ENCODE measurements at regions not wholly inside any gene's neighbourhood (a gene's known extent, or its start where the extent isn't known, plus 50 kb on each side); places are given as distances from the start of the nearest gene placed in this dataset.
"Not testable (repeated sequence)": the region's sequence is repeated elsewhere in the genome, so short reads cannot be mapped to it uniquely, and the experiment has no call there.

DNA sequence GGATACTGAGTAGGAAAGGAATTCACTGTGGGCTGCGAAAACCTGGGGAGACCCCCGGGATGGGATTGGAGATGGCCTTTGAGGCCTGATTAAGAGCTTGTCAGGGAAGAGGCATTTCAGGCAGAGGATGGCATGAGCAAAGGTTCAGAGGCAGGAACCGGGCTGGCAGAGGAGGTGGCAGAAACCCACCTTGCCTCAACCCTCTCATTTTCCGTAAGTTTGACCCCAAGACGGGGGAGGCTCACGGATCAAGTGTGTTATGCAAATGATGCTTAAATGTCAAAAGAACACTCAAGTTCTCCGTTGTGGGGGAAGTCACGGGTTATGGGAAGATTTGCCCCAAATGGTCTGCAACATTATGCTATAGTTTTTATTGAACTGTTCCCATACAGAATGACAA lies 88.3 kb downstream of the MYCN start:
- DNase-seq (ENCODE audit: low read depth, low spot score), result no peak
- TF ChIP-seq YY1 (IDR thresholded peaks at IDR 0.05; ENCODE audit: insufficient read depth, insufficient read length), result no peak
- TF ChIP-seq SUZ12 (IDR thresholded peaks at IDR 0.05; ENCODE audit: extremely low read depth, insufficient read depth, insufficient read length), result no peak
- no peak for TF ChIP-seq ZNF274 (IDR thresholded peaks at IDR 0.05; ENCODE audit: low read depth, low read length)
- no peaks in the 10 kb centered on the region for H3K36me3 ChIP-seq (ENCODE audit: insufficient read depth, insufficient read length, low read length)
- no peaks in the 10 kb centered on the region for H3K27me3 ChIP-seq (ENCODE audit: insufficient read depth, insufficient read length)
- no peak overlapping the region for H3K9ac ChIP-seq (ENCODE audit: insufficient read length, low read depth)
- H3K4me1 ChIP-seq (ENCODE audit: insufficient read depth, insufficient read length), result no peaks in the 10 kb centered on the region
- H3K4me3 ChIP-seq (ENCODE audit: insufficient read length, low read depth), result no peak overlapping the region
- H3K9me3 ChIP-seq (ENCODE audit: insufficient read depth, low read length), result no peaks in the 10 kb centered on the region

DNA sequence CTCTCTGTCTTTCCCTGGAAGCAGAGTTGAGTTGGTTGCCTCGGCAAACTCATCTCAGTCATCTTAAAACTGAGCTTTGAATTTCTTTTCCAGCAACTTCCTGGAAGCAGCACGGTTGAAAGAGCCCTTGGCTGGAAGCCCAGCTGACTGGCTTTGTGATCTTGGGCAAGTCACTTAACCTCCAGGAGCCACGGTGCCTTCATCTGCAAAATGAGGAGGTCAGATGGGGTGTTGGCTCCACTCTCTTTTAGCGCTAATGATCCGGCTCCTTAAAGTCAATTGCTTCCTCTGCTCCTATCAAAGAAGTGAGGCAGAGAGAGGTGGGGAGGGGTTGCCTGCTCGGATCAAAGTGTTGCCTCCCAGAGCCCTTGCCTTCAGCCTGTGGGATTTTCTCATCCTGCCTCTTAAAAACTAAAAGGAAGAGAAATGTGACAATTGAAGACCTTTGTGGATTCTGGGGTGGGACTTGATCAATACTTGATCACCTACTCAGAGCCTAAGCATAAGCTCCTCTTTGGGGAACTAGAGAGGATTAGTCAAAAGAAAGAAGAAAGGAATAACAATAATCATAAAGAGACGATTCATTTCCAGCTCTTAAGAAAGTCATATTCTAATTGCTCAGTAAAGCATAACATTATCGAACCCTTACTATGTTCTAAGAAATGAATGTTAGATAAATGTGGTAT lies 86.6 kb downstream of the MYCN start:
- no peak for DNase-seq (ENCODE audit: low read depth, low spot score)
- no peaks in the 10 kb centered on the region for H3K4me1 ChIP-seq (ENCODE audit: insufficient read depth, insufficient read length)
- no peak overlapping the region for H3K9ac ChIP-seq (ENCODE audit: insufficient read length, low read depth)
- no peak overlapping the region for H3K4me3 ChIP-seq (ENCODE audit: insufficient read length, low read depth)
- H3K27me3 ChIP-seq (ENCODE audit: insufficient read depth, insufficient read length), result no peaks in the 10 kb centered on the region
- TF ChIP-seq SUZ12 (IDR thresholded peaks at IDR 0.05; ENCODE audit: extremely low read depth, insufficient read depth, insufficient read length) (no peak), YY1 (IDR thresholded peaks at IDR 0.05; ENCODE audit: insufficient read depth, insufficient read length) (no peak), ZNF274 (IDR thresholded peaks at IDR 0.05; ENCODE audit: low read depth, low read length) (no peak)
- no peaks in the 10 kb centered on the region for H3K36me3 ChIP-seq (ENCODE audit: insufficient read depth, insufficient read length, low read length)
- no peaks in the 10 kb centered on the region for H3K9me3 ChIP-seq (ENCODE audit: insufficient read depth, low read length)

DNA sequence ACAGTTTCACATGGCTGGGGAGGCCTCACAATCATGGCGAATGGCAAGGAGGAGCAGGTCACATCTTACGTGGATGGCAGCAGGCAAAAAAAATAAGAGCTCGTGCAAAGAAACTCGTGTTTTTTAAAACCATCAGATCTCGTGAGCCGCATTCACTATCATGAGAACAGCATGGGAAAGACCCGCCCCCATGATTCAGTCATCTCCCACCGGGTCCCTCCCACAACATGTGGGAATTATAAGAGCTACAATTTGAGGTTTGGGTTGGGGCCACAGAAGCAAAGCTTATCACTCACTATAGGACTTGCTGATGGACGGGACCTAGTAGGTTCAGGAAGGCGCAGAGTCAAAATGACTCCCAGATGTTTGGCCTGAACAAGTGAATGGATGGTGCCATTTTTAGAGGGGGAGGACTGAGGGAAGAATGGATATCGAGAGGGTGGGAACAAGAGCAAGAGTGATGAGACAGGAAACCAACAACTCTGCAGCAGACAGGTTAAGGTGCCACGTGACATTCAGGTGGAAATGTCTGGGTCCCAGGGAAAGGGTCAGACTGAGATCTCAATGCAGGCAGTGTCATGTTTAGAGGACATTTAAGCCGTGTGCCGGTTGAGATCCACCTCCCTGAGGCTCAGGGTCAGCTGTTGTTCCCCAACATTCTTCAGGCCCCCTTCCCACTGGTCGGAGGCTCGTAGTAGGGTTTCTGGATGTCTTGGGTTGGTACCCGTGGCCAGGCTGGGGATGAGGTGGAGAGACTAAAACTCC lies 85.7 kb downstream of the MYCN start:
- H3K36me3 ChIP-seq (ENCODE audit: insufficient read depth, insufficient read length, low read length), result no peaks in the 10 kb centered on the region
- no peaks in the 10 kb centered on the region for H3K27me3 ChIP-seq (ENCODE audit: insufficient read depth, insufficient read length)
- peaks cover 3% of the 10 kb centered on the region for H3K4me1 ChIP-seq (ENCODE audit: insufficient read depth, insufficient read length)
- H3K9ac ChIP-seq (ENCODE audit: insufficient read length, low read depth), result no peak overlapping the region
- no peak for TF ChIP-seq ZNF274 (IDR thresholded peaks at IDR 0.05; ENCODE audit: low read depth, low read length)
- no peak for TF ChIP-seq YY1 (IDR thresholded peaks at IDR 0.05; ENCODE audit: insufficient read depth, insufficient read length)
- no peak for TF ChIP-seq SUZ12 (IDR thresholded peaks at IDR 0.05; ENCODE audit: extremely low read depth, insufficient read depth, insufficient read length)
- no peaks in the 10 kb centered on the region for H3K9me3 ChIP-seq (ENCODE audit: insufficient read depth, low read length)
- DNase-seq (ENCODE audit: low read depth, low spot score), result no peak
- H3K4me3 ChIP-seq (ENCODE audit: insufficient read length, low read depth), result no peak overlapping the region

DNA sequence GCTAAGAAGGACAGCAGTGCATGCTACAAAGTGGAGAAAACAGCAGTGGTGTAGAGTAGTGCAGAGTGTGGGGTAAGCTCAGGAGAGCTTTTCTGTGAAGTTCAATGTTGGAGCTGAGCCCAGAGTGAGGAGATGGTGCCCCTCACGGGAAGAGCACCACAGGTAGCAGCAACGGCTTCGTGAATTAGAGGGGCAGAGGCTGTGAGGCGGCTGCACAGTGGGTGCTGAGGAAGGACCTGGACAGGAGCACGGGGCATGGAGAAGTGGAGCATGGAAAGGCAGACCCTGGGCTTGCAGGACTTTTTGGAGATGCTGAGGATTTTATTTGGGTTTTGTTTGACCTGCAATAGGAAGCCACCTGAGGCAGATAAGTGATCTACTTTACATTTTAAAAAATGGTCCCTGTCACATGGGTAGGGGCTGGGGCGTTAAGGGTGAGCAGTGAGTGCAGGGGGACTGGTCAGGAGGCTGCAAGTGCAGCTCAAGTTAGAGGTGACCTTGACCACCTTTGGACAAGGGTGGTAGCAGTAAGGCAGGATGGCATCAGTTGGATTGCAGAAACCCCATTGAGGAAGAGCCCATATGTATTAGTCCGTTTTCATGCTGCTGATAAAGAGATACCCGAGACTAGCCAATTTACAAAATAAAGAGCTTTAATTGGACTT lies 85.0 kb downstream of the MYCN start:
- H3K27me3 ChIP-seq (ENCODE audit: insufficient read depth, insufficient read length), result no peaks in the 10 kb centered on the region
- no peaks in the 10 kb centered on the region for H3K36me3 ChIP-seq (ENCODE audit: insufficient read depth, insufficient read length, low read length)
- H3K4me3 ChIP-seq (ENCODE audit: insufficient read length, low read depth), result no peak overlapping the region
- TF ChIP-seq YY1 (IDR thresholded peaks at IDR 0.05; ENCODE audit: insufficient read depth, insufficient read length) (no peak), ZNF274 (IDR thresholded peaks at IDR 0.05; ENCODE audit: low read depth, low read length) (no peak), SUZ12 (IDR thresholded peaks at IDR 0.05; ENCODE audit: extremely low read depth, insufficient read depth, insufficient read length) (no peak)
- no peaks in the 10 kb centered on the region for H3K9me3 ChIP-seq (ENCODE audit: insufficient read depth, low read length)
- peaks cover 3% of the 10 kb centered on the region for H3K4me1 ChIP-seq (ENCODE audit: insufficient read depth, insufficient read length)
- no peak overlapping the region for H3K9ac ChIP-seq (ENCODE audit: insufficient read length, low read depth)
- no peak for DNase-seq (ENCODE audit: low read depth, low spot score)

DNA sequence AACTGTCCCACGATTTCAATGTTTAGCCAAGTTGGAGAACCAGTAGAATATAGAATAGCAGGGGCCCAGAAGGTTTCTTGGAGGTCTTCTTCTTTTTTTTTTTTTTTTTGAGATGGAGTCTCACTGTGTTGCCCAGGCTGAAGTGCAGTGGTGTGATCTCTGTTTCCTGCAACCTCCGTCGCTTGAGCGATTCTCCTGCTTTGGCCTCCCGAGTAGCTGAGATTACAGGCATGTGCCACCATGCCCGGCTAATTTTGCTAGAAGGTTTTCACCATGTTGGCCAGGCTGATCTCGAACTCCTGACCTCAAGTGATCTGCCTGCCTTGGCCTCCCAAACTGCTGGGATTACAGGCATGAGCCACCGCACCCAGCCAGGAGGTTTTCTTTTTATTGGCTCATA lies 84.3 kb downstream of the MYCN start:
- H3K4me1 ChIP-seq (ENCODE audit: insufficient read depth, insufficient read length); H3K4me3 ChIP-seq (ENCODE audit: insufficient read length, low read depth); H3K9ac ChIP-seq (ENCODE audit: insufficient read length, low read depth); H3K9me3 ChIP-seq (ENCODE audit: insufficient read depth, low read length); H3K36me3 ChIP-seq (ENCODE audit: insufficient read depth, insufficient read length, low read length); DNase-seq (ENCODE audit: low read depth, low spot score); H3K27me3 ChIP-seq (ENCODE audit: insufficient read depth, insufficient read length): not testable (repeated sequence)

DNA sequence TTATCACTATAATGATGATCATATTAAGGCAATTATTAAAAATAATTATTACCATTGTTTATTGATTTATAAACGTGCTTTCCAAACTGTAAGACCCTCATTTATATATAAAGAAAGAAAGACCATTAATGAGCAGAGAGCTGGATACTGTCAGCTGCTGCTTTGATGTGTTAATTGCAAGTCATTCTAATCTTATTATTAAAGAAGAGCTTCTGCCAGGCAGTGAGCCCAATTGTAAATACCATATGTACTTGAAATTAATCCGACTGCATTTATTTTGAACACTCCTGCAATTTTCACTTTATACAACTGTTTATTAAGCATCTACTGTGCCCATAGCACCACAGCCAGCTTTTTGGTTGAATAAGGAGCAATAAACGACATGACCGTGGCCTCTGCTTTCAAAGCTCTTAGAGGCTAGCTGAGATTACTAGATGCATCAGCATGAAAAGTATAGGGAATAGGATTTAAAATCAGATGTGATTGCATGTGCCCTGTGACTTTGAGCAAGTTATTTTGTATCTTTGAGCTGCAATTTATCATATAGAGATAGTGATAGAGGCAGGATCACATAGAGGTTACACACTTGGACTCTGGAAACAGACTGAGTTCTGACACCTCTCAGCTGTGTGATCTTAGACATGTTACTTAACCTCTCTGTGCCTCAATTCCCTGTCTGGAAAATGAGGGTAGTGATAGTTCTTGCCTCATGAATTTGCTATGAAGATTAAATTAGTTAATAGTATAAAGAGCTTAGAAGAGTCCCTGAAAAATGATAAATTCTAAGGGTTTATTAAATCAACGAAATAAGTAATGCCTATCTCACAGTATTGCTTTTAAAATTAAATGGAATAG lies 83.4 kb downstream of the MYCN start:
- TF ChIP-seq SUZ12 (IDR thresholded peaks at IDR 0.05; ENCODE audit: extremely low read depth, insufficient read depth, insufficient read length) (no peak), ZNF274 (IDR thresholded peaks at IDR 0.05; ENCODE audit: low read depth, low read length) (no peak), YY1 (IDR thresholded peaks at IDR 0.05; ENCODE audit: insufficient read depth, insufficient read length) (no peak)
- H3K9ac ChIP-seq (ENCODE audit: insufficient read length, low read depth), result no peak overlapping the region
- peaks cover 3% of the 10 kb centered on the region for H3K4me1 ChIP-seq (ENCODE audit: insufficient read depth, insufficient read length)
- H3K4me3 ChIP-seq (ENCODE audit: insufficient read length, low read depth), result no peak overlapping the region
- no peaks in the 10 kb centered on the region for H3K9me3 ChIP-seq (ENCODE audit: insufficient read depth, low read length)
- no peaks in the 10 kb centered on the region for H3K36me3 ChIP-seq (ENCODE audit: insufficient read depth, insufficient read length, low read length)
- no peak for DNase-seq (ENCODE audit: low read depth, low spot score)
- no peaks in the 10 kb centered on the region for H3K27me3 ChIP-seq (ENCODE audit: insufficient read depth, insufficient read length)
